Stomach (tissue), 8 donors: ENCODE measurements at regions not wholly inside any gene's neighbourhood (a gene's known extent, or its start where the extent isn't known, plus 50 kb on each side); places are given as distances from the start of the nearest gene placed in this dataset.
A peak's percentile ranks its signal among the peaks of the same experiment; 100 is the strongest.

ENCODE experiments used
- DNase-seq, 2 donors: peaks; one replicate each; pipeline versions ENCODE4 v3.0.0 to v3.0.0-alpha.2; 2013 to 2019
- H3K27ac ChIP-seq, 5 donors: fragments of 200-600 bp in 4 of 5; sonication (generic) in 4 of 5; one replicate each; pipeline ENCODE4 v1.5.1; 2013 to 2019; ENCODE audit warnings: mild to moderate bottlenecking in 1 of 5, moderate library complexity in 1 of 5
- H3K27me3 ChIP-seq, 3 donors: fragments of 200-600 bp; sonication (generic); one replicate each; pipeline ENCODE4 v1.5.1; 2017 to 2019; ENCODE audit warnings: mixed run types in 1 of 3
- H3K36me3 ChIP-seq, 4 donors: fragments of 200-600 bp; sonication (generic); 1 replicate in 3 of 4; 2 replicates in 1 of 4; pipeline ENCODE4 v1.5.1; 2016 to 2019
- H3K4me1 ChIP-seq, 4 donors: fragments of 200-600 bp; sonication (generic); one replicate each; pipeline ENCODE4 v1.5.1; 2016 to 2019
- H3K4me3 ChIP-seq, 4 donors: fragments of 200-600 bp; sonication (generic) in 3 of 4; one replicate each; pipeline ENCODE4 v1.5.1; 2016 to 2019; ENCODE audit warnings: mild to moderate bottlenecking in 1 of 4
- H3K9me3 ChIP-seq, 4 donors: fragments of 200-600 bp; sonication (generic); one replicate each; pipeline ENCODE4 v1.5.1; 2016 to 2019
- EP300 ChIP-seq: sonication (generic); formaldehyde crosslinking; IDR thresholded peaks from one replicate; pipeline ENCODE4 v1.6.1; 2017; ENCODE audit warnings: antibody characterized with exemption
- POLR2A ChIP-seq, 4 donors: fragments of 450-650 bp; IDR thresholded peaks; one replicate each; pipeline ENCODE4 v1.6.1; 2016; ENCODE audit warnings: antibody characterized with exemption in 4 of 4, control low read depth in 2 of 4, mild to moderate bottlenecking in 1 of 4, moderate library complexity in 1 of 4
- POLR2AphosphoS5 ChIP-seq, 3 donors: sonication (generic); formaldehyde crosslinking; IDR thresholded peaks; one replicate each; pipeline ENCODE4 v1.6.1; 2016; ENCODE audit warnings: antibody characterized with exemption in 3 of 3
- WGBS, 5 donors: extraction: QIAGEN DNeasy Blood & Tissue Kit in 3 of 5; methylation state at CpG; one replicate each; pipeline versions ENCODE4 v1.1.5 to v1.1.7; 2013 to 2018; 5-methylcytosine and 5-hydroxymethylcytosine counted together
- intact Hi-C: fragments of 100-400 bp; cut with DNase I; formaldehyde crosslinking; loops from one replicate; pipeline ENCODE4 v1.15.1; 2023; ENCODE audit warnings: low total_unique reads
- TF ChIP-seq, protein P1 (sequence below), 7 experiments: fragments of 450-650 bp in 4 of 7; fragments of 200-600 bp in 3 of 7; sonication (generic) in 3 of 7; IDR thresholded peaks; one replicate each; pipeline ENCODE4 v1.5.1; 2016 to 2019; ENCODE audit warnings: antibody characterized with exemption in 7 of 7, control low read depth in 2 of 7, mild to moderate bottlenecking in 1 of 7
- donor health status: healthy with polysubstance abuse.
- donor health status: Bipolar disorder and iron deficiency.
- donor health status: healthy.

DNA sequence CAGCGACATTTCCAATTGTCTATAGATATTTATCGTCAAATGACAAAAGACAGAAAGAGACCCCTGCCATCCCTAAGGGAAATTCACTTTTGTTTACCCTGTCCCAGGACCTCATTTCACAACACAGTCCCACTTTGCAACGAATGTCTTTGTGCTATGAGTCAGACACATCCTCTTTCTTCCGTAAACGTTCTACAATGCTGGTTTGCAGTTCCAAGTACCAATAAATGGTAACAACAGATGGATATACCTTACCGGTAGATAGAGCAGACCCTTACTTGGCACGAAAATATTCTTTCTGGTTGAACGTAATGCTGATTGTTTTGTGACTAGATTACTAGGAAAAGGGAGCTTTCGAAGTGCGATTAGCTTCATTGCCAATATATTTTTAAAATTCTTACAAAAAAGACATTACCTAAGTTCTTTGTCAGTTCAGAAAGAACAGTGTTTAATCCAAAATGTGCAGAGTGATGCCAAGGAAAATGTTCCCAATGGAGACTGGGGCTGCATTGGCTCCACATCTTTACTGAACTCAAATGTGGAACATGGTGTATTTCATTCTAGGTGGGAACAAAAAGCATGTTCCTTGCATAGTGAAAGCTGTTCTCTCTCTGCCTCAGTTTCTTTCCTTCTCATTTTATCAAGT lies 202.5 kb upstream of the SLC27A6 start:
- DNase-seq, result no peak
- Histone ChIP-seq H3K4me3 (no peak overlapping the region), H3K27ac (no peak overlapping the region), H3K4me1 (peaks cover 0 to 5% (median 0%) of the 10 kb centered on the region in 4 donors), H3K9me3 (no peaks in the 10 kb centered on the region), H3K36me3 (no peaks in the 10 kb centered on the region), H3K27me3 (no peaks in the 10 kb centered on the region)
- WGBS, 5 donors, result 67 to 84% (median 82%) methylated on average over 10 of the region's 10 CpGs
- TF ChIP-seq POLR2A (IDR thresholded peaks at IDR 0.05) (no peak), EP300 (no peak), POLR2AphosphoS5 (IDR thresholded peaks at IDR 0.05) (no peak)
- TF ChIP-seq, protein P1, sequence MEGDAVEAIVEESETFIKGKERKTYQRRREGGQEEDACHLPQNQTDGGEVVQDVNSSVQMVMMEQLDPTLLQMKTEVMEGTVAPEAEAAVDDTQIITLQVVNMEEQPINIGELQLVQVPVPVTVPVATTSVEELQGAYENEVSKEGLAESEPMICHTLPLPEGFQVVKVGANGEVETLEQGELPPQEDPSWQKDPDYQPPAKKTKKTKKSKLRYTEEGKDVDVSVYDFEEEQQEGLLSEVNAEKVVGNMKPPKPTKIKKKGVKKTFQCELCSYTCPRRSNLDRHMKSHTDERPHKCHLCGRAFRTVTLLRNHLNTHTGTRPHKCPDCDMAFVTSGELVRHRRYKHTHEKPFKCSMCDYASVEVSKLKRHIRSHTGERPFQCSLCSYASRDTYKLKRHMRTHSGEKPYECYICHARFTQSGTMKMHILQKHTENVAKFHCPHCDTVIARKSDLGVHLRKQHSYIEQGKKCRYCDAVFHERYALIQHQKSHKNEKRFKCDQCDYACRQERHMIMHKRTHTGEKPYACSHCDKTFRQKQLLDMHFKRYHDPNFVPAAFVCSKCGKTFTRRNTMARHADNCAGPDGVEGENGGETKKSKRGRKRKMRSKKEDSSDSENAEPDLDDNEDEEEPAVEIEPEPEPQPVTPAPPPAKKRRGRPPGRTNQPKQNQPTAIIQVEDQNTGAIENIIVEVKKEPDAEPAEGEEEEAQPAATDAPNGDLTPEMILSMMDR (IDR thresholded peaks at IDR 0.05), result no peak
- intact Hi-C loops, result no loop called here

DNA sequence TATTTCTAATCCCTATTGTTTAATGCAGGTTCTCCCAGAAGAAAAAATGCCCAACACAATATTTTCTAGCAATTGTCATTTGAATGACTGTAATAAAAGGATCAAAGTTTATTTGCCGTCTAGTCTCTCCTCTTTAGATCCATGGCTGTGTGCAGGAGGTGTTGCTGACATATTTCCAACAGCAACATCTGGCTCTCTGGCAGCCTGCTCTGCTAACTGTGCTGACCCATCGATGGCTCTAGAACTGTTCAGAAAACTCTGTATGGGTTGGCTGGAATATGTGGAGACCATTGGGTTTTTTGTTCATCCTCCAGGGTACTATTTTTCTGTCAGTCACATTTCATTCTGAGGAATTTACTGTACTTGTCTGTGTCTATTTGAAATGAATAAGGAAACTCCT lies 202.0 kb upstream of the SLC27A6 start:
- intact Hi-C loops, result no loop called here
- no peak for TF ChIP-seq POLR2A (IDR thresholded peaks at IDR 0.05)
- Histone ChIP-seq H3K27me3 (no peaks in the 10 kb centered on the region), H3K4me1 (peaks cover 0 to 5% (median 0%) of the 10 kb centered on the region in 4 donors), H3K36me3 (no peaks in the 10 kb centered on the region), H3K4me3 (no peak overlapping the region), H3K9me3 (no peaks in the 10 kb centered on the region), H3K27ac (no peak overlapping the region)
- DNase-seq, result peak in 1 of 2 donors; percentile 19
- 55 to 77% (median 63%) methylated on average over 2 of the region's 2 CpGs for WGBS, 5 donors

DNA sequence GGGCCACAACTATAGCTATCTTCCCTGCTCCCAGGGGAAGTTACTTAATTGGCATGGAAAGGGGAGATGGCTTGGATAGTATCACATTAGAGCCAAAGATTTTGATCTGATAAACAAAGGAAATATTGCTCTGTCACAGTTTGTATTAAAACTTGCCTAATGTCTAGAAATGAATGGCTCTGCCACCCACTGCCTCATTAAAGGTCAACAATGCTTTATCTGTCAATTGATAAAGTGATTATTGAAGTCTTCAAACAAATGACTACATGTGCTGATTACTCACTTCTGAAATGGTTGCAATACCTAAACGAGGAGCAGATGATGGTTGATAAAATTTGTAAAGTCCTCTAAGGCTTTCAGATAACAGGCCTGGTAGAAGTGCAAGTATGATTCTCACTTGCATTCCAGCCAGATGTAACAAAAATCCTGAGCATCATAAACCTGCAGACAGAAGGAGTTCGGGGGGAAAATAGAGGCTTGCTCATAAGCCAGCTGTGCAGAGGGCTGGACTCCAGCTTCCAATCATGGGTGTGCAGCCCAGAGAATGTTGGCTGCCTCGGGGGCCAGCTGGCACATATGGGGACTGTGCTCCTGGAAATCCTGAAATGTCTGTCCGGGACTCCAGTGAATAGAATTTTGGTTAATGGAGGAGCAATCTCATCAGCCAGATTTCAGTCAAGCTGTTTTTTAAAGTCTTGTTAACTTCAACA lies 200.5 kb upstream of the SLC27A6 start:
- H3K4me1 ChIP-seq, result peaks cover 0 to 5% (median 0%) of the 10 kb centered on the region in 4 donors
- no peak overlapping the region for H3K27ac ChIP-seq
- no peaks in the 10 kb centered on the region for H3K9me3 ChIP-seq
- no peak overlapping the region for H3K4me3 ChIP-seq
- H3K27me3 ChIP-seq, result no peaks in the 10 kb centered on the region
- WGBS, 5 donors, result 49 to 72% (median 54%) methylated on average over 4 of the region's 4 CpGs
- intact Hi-C loops, result no loop called here
- peak in 1 of 2 donors; percentile 33 for DNase-seq
- H3K36me3 ChIP-seq, result no peaks in the 10 kb centered on the region
- TF ChIP-seq POLR2AphosphoS5 (IDR thresholded peaks at IDR 0.05) (no peak), POLR2A (IDR thresholded peaks at IDR 0.05) (no peak), EP300 (no peak)
- TF ChIP-seq, protein P1 (IDR thresholded peaks at IDR 0.05), result no peak

DNA sequence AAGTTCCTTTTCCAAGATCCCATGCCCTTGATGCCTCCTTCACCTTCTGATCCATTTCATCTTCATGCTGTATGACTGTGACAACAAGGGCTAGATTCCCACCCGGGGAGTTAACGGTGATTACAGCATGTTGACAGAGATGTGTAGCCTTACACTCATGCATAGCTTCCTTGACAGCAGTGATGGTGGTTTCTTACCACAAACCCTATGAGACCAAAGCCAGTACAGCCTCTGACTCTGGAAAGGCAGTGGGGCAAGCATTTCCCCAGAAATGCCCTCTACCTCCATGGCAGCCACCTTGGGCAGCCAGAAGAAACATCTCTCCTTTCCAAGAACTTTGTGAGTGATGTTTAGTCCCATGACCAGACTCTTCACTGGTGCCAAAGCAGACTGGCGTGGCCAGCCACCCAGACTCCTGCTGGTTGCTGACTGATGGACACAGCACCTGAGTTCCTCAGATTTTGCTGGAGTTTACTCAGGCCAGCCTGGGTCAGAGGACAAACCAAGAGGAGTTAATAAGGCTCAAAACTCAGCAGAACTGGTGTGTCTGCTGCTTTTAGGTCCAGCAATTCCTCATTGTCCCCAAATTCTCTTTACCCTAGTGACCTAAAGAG lies 199.7 kb upstream of the SLC27A6 start:
- intact Hi-C loops, result no loop called here
- H3K27ac ChIP-seq, result no peak overlapping the region
- TF ChIP-seq, protein P1 (IDR thresholded peaks at IDR 0.05), result no peak
- TF ChIP-seq EP300 (no peak), POLR2AphosphoS5 (IDR thresholded peaks at IDR 0.05) (no peak), POLR2A (IDR thresholded peaks at IDR 0.05) (no peak)
- no peak overlapping the region for H3K4me3 ChIP-seq
- no peaks in the 10 kb centered on the region for H3K27me3 ChIP-seq
- DNase-seq, result no peak
- peaks cover 0 to 5% (median 0%) of the 10 kb centered on the region in 4 donors for H3K4me1 ChIP-seq
- H3K9me3 ChIP-seq, result no peaks in the 10 kb centered on the region
- H3K36me3 ChIP-seq, result no peaks in the 10 kb centered on the region
- 87 to 95% (median 91%) methylated on average over 3 of the region's 3 CpGs for WGBS, 5 donors
